Vagina (tissue), 2 donors: ENCODE measurements at regions not wholly inside any gene's neighbourhood (a gene's known extent, or its start where the extent isn't known, plus 50 kb on each side); places are given as distances from the start of the nearest gene placed in this dataset.

Experiments
- DNase-seq, 2 donors: peaks; one replicate each; pipeline ENCODE4 v3.0.0-alpha.2; 2017; ENCODE audit errors: extremely low spot score in 2 of 2
- H3K27ac ChIP-seq: fragments of 200-600 bp; sonication (generic); one replicate; pipeline ENCODE4 v1.5.1; 2019
- H3K27me3 ChIP-seq: fragments of 200-600 bp; sonication (generic); one replicate; pipeline ENCODE4 v1.5.1; 2019
- H3K36me3 ChIP-seq, 2 donors: fragments of 200-600 bp; sonication (generic); one replicate each; pipeline ENCODE4 v1.5.1; 2017 to 2019
- H3K4me1 ChIP-seq: fragments of 200-600 bp; sonication (generic); one replicate; pipeline ENCODE4 v1.5.1; 2019
- H3K4me3 ChIP-seq, 2 donors: fragments of 200-600 bp; sonication (generic); 1 replicate in 1 of 2; 2 replicates in 1 of 2; pipeline ENCODE4 v1.5.1; 2016 to 2019
- H3K9me3 ChIP-seq: fragments of 200-600 bp; sonication (generic); one replicate; pipeline ENCODE4 v1.5.1; 2019
- POLR2A ChIP-seq, 2 donors: fragments of 450-650 bp; IDR thresholded peaks; one replicate each; pipeline ENCODE4 v1.6.1; 2017; ENCODE audit warnings: antibody characterized with exemption in 2 of 2, mild to moderate bottlenecking in 2 of 2, moderate library complexity in 2 of 2
- POLR2AphosphoS5 ChIP-seq, 2 donors: sonication (generic); formaldehyde crosslinking; IDR thresholded peaks; one replicate each; pipeline ENCODE4 v1.9.0; 2017; ENCODE audit warnings: antibody characterized with exemption in 2 of 2, mild to moderate bottlenecking in 2 of 2, low read depth in 1 of 2; ENCODE audit not compliant: insufficient read depth in 1 of 2
- intact Hi-C: fragments of 100-400 bp; cut with DNase I; formaldehyde crosslinking; loops from one replicate; pipeline ENCODE4 v1.15.1; 2023
- TF ChIP-seq, protein P1 (sequence below), 3 experiments: fragments of 450-650 bp in 2 of 3; fragments of 200-600 bp in 1 of 3; sonication (generic) in 1 of 3; IDR thresholded peaks; one replicate each; pipeline ENCODE4 v1.5.1; 2017 to 2019; ENCODE audit warnings: antibody characterized with exemption in 3 of 3, mild to moderate bottlenecking in 2 of 3, moderate library complexity in 2 of 3

GRCh38 chr3:106227068-106227467 lies 358.3 kb upstream of the CBLB start:
- Histone ChIP-seq H3K36me3 (no peaks in the 10 kb centered on the region), H3K9me3 (no peaks in the 10 kb centered on the region), H3K4me1 (no peaks in the 10 kb centered on the region), H3K4me3 (no peak overlapping the region), H3K27me3 (no peaks in the 10 kb centered on the region), H3K27ac (no peak overlapping the region)
- intact Hi-C loops: no loop called here
- no peak for DNase-seq
- TF ChIP-seq, protein P1, sequence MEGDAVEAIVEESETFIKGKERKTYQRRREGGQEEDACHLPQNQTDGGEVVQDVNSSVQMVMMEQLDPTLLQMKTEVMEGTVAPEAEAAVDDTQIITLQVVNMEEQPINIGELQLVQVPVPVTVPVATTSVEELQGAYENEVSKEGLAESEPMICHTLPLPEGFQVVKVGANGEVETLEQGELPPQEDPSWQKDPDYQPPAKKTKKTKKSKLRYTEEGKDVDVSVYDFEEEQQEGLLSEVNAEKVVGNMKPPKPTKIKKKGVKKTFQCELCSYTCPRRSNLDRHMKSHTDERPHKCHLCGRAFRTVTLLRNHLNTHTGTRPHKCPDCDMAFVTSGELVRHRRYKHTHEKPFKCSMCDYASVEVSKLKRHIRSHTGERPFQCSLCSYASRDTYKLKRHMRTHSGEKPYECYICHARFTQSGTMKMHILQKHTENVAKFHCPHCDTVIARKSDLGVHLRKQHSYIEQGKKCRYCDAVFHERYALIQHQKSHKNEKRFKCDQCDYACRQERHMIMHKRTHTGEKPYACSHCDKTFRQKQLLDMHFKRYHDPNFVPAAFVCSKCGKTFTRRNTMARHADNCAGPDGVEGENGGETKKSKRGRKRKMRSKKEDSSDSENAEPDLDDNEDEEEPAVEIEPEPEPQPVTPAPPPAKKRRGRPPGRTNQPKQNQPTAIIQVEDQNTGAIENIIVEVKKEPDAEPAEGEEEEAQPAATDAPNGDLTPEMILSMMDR (IDR thresholded peaks at IDR 0.05): no peak
- no peak for TF ChIP-seq POLR2A (IDR thresholded peaks at IDR 0.05)
- no peak for TF ChIP-seq POLR2AphosphoS5 (IDR thresholded peaks at IDR 0.05; ENCODE audit: insufficient read depth in 1 of 2, low read depth in 1 of 2)

DNA sequence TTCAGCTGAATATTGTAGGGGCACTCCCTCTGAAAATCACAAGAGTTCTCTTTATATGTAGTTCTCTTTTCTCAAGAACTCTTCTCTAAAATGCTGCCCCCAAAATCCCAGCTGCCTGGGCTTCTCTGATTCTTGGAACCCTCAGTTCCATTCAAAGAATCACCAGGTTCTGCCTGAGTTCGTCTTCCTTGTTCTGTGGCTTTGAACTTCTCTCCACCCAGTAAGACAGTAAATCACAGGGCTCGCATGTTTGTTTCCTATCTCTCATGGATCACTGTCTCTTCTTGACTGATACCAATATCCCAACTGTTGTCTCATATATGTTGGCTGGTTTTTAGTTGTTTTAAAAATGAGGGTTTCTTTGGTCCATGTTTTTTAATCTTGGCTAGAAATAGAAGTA lies 359.5 kb upstream of the CBLB start:
- H3K4me3 ChIP-seq: no peak overlapping the region
- H3K4me1 ChIP-seq: no peaks in the 10 kb centered on the region
- no peaks in the 10 kb centered on the region for H3K36me3 ChIP-seq
- no peaks in the 10 kb centered on the region for H3K27me3 ChIP-seq
- TF ChIP-seq POLR2AphosphoS5 (IDR thresholded peaks at IDR 0.05; ENCODE audit: insufficient read depth in 1 of 2, low read depth in 1 of 2) (no peak), POLR2A (IDR thresholded peaks at IDR 0.05) (no peak)
- TF ChIP-seq, protein P1 (IDR thresholded peaks at IDR 0.05): no peak
- no peaks in the 10 kb centered on the region for H3K9me3 ChIP-seq
- DNase-seq: no peak
- intact Hi-C loops: no loop called here
- no peak overlapping the region for H3K27ac ChIP-seq

- Histone ChIP-seq H3K27me3 (no peaks in the 10 kb centered on the region), H3K4me1 (no peaks in the 10 kb centered on the region), H3K36me3 (no peaks in the 10 kb centered on the region), H3K4me3 (no peak overlapping the region), H3K27ac (no peak overlapping the region), H3K9me3 (no peaks in the 10 kb centered on the region)
- no peak for DNase-seq
- intact Hi-C loops: no loop called here
- TF ChIP-seq POLR2A (IDR thresholded peaks at IDR 0.05): no peak
- TF ChIP-seq, protein P1 (IDR thresholded peaks at IDR 0.05): no peak
- no peak for TF ChIP-seq POLR2AphosphoS5 (IDR thresholded peaks at IDR 0.05; ENCODE audit: insufficient read depth in 1 of 2, low read depth in 1 of 2)
Measured at GRCh38 chr3:106229495-106230278, 360.9 kb upstream of the CBLB start.

DNA sequence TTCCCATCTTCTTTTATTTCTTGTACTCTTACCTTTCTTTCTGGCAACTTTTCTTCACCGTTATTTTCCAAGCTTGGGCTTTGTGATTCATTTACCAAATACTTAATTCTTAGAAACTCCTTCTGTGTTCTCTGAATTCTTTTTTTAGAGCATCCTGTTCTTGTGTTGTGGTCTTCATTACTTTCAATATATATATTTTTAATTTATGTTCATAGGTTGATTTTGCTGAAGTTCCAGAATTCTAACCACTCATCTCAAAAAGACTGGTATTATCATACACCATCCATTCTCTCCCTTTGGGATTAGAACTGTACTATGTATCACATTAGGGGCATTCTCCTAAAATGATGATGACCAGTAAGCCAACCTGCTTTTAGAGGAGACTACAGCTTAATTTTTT lies 362.3 kb upstream of the CBLB start:
- Histone ChIP-seq H3K27ac (no peak overlapping the region), H3K9me3 (no peaks in the 10 kb centered on the region), H3K4me1 (no peaks in the 10 kb centered on the region), H3K36me3 (no peaks in the 10 kb centered on the region), H3K27me3 (no peaks in the 10 kb centered on the region), H3K4me3 (no peak overlapping the region)
- no peak for DNase-seq
- TF ChIP-seq POLR2A (IDR thresholded peaks at IDR 0.05) (no peak), POLR2AphosphoS5 (IDR thresholded peaks at IDR 0.05; ENCODE audit: insufficient read depth in 1 of 2, low read depth in 1 of 2) (no peak)
- TF ChIP-seq, protein P1 (IDR thresholded peaks at IDR 0.05): no peak
- intact Hi-C loops: no loop called here

DNA sequence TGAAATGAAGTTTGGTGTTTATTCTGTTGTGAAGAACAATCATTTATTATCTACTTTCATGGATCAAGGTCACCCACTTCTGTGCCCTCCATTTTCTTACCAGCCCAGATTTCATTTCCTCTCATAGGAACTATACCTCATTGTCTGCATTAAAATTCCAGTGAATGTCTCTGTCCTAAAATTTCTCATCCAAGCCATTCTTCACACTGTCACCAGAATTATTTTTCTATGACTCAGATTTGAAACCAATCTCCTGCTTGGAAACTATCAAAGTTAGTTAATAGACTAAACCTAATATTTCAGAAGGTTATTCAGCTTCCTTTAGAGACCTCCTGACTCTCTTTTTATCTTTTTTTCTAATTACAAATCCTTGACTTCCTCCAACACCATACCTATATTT lies 364.1 kb upstream of the CBLB start:
- H3K4me1 ChIP-seq: no peaks in the 10 kb centered on the region
- H3K27me3 ChIP-seq: no peaks in the 10 kb centered on the region
- H3K36me3 ChIP-seq: no peaks in the 10 kb centered on the region
- no peaks in the 10 kb centered on the region for H3K9me3 ChIP-seq
- no peak for DNase-seq
- intact Hi-C loops: no loop called here
- H3K4me3 ChIP-seq: no peak overlapping the region
- TF ChIP-seq, protein P1 (IDR thresholded peaks at IDR 0.05): no peak
- TF ChIP-seq POLR2A (IDR thresholded peaks at IDR 0.05): no peak
- TF ChIP-seq POLR2AphosphoS5 (IDR thresholded peaks at IDR 0.05; ENCODE audit: insufficient read depth in 1 of 2, low read depth in 1 of 2): no peak
- no peak overlapping the region for H3K27ac ChIP-seq
